Uterus (tissue), 3 donors: ENCODE measurements at regions not wholly inside any gene's neighbourhood (a gene's known extent, or its start where the extent isn't known, plus 50 kb on each side); places are given as distances from the start of the nearest gene placed in this dataset.

Experiments used
- DNase-seq, 2 donors: peaks; one replicate each; pipeline ENCODE4 v3.0.0-alpha.2; 2019 to 2020
- H3K27ac ChIP-seq, 2 donors: fragments of 200-600 bp; sonication (generic); 1 replicate in 1 of 2; 2 replicates in 1 of 2; pipeline ENCODE4 v1.5.1; 2016 to 2018
- H3K27me3 ChIP-seq, 2 donors: fragments of 200-600 bp; sonication (generic); one replicate each; pipeline ENCODE4 v1.5.1; 2018 to 2019; ENCODE audit warnings: control low read depth in 1 of 2
- H3K36me3 ChIP-seq, 2 donors: fragments of 200-600 bp; sonication (generic); one replicate each; pipeline ENCODE4 v1.5.1; 2019; ENCODE audit warnings: control low read depth in 1 of 2
- H3K4me1 ChIP-seq, 2 donors: fragments of 200-600 bp; sonication (generic); one replicate each; pipeline ENCODE4 v1.5.1; 2018 to 2019; ENCODE audit warnings: control low read depth in 1 of 2
- H3K4me3 ChIP-seq, 2 donors: fragments of 200-600 bp; sonication (generic); 1 replicate in 1 of 2; 2 replicates in 1 of 2; pipeline ENCODE4 v1.5.1; 2018 to 2019; ENCODE audit warnings: mild to moderate bottlenecking in 1 of 2
- H3K9me3 ChIP-seq, 2 donors: fragments of 200-600 bp; sonication (generic); one replicate each; pipeline ENCODE4 v1.5.1; 2019; ENCODE audit warnings: control low read depth in 1 of 2
- CTCF ChIP-seq, 4 experiments: fragments of 200-600 bp in 2 of 4; fragments of 450-650 bp in 2 of 4; sonication (generic) in 2 of 4; IDR thresholded peaks; one replicate each; pipeline ENCODE4 v1.5.1; 2016 to 2019; ENCODE audit warnings: antibody characterized with exemption in 4 of 4, mild to moderate bottlenecking in 2 of 4, moderate library complexity in 1 of 4
- POLR2A ChIP-seq, 2 donors: fragments of 450-650 bp; IDR thresholded peaks; one replicate each; pipeline ENCODE4 v1.6.1; 2016; ENCODE audit warnings: antibody characterized with exemption in 2 of 2, mild to moderate bottlenecking in 1 of 2, moderate library complexity in 1 of 2
- intact Hi-C: fragments of 100-400 bp; cut with DNase I; formaldehyde crosslinking; loops from one replicate; pipeline ENCODE4 v1.15.1; 2023; ENCODE audit warnings: low total_unique reads
- donor health status: DM: yes; HTN: yes; CAD: no.

- Histone ChIP-seq H3K4me1 (no peaks in the 10 kb centered on the region), H3K36me3 (no peaks in the 10 kb centered on the region), H3K27ac (no peak overlapping the region), H3K27me3 (no peaks in the 10 kb centered on the region), H3K9me3 (no peaks in the 10 kb centered on the region), H3K4me3 (no peak overlapping the region)
- intact Hi-C loops: no loop called here
- DNase-seq: no peak
- TF ChIP-seq POLR2A (IDR thresholded peaks at IDR 0.05) (no peak), CTCF (IDR thresholded peaks at IDR 0.05) (no peak)
Observed at GRCh38 chr17:27232328-27232727, 61.6 kb upstream of the WSB1 start.

GRCh38 chr17:27233059-27233458, 60.9 kb upstream of the WSB1 start:
- Histone ChIP-seq H3K27ac (no peak overlapping the region), H3K27me3 (no peaks in the 10 kb centered on the region), H3K9me3 (no peaks in the 10 kb centered on the region), H3K36me3 (no peaks in the 10 kb centered on the region), H3K4me3 (no peak overlapping the region), H3K4me1 (no peaks in the 10 kb centered on the region)
- intact Hi-C loops: no loop called here
- DNase-seq: no peak
- no peak for TF ChIP-seq POLR2A (IDR thresholded peaks at IDR 0.05)
- TF ChIP-seq CTCF (IDR thresholded peaks at IDR 0.05): no peak

- Histone ChIP-seq H3K27me3 (no peaks in the 10 kb centered on the region), H3K36me3 (no peaks in the 10 kb centered on the region), H3K27ac (no peak overlapping the region), H3K4me3 (no peak overlapping the region), H3K9me3 (no peaks in the 10 kb centered on the region), H3K4me1 (no peaks in the 10 kb centered on the region)
- TF ChIP-seq CTCF (IDR thresholded peaks at IDR 0.05) (no peak), POLR2A (IDR thresholded peaks at IDR 0.05) (no peak)
- DNase-seq: no peak
- intact Hi-C loops: no loop called here
Observed at GRCh38 chr17:27233776-27234175, 60.1 kb upstream of the WSB1 start.

- intact Hi-C loops: no loop called here
- DNase-seq: peak; percentile 78 to 88
- Histone ChIP-seq H3K4me3 (no peak overlapping the region), H3K36me3 (no peaks in the 10 kb centered on the region), H3K27ac (no peak overlapping the region), H3K4me1 (no peaks in the 10 kb centered on the region), H3K9me3 (no peaks in the 10 kb centered on the region), H3K27me3 (no peaks in the 10 kb centered on the region)
- no peak for TF ChIP-seq POLR2A (IDR thresholded peaks at IDR 0.05)
- peak; percentile 90 to 95 (median 92) for TF ChIP-seq CTCF (IDR thresholded peaks at IDR 0.05)
Observed at GRCh38 chr17:27236717-27237315, 57.1 kb upstream of the WSB1 start.

- Histone ChIP-seq H3K4me3 (no peak overlapping the region), H3K27me3 (no peaks in the 10 kb centered on the region), H3K36me3 (no peaks in the 10 kb centered on the region), H3K4me1 (peaks cover 0 to 3% of the 10 kb centered on the region in 2 donors), H3K27ac (no peak overlapping the region), H3K9me3 (no peaks in the 10 kb centered on the region)
- DNase-seq: no peak
- intact Hi-C loops: no loop called here
- TF ChIP-seq POLR2A (IDR thresholded peaks at IDR 0.05) (no peak), CTCF (IDR thresholded peaks at IDR 0.05) (no peak)
Observed at GRCh38 chr17:27237890-27238289, 56.0 kb upstream of the WSB1 start.
